LNCAP (cell line): ENCODE measurements at regions not wholly inside any gene's neighbourhood (a gene's known extent, or its start where the extent isn't known, plus 50 kb on each side); places are given as distances from the start of the nearest gene placed in this dataset.

Source experiments
- TF ChIP-seq, protein P1 (sequence below): fragments of 450-650 bp; IDR thresholded peaks from 2 replicates; pipeline ENCODE4 v1.5.1; 2017; ENCODE audit warnings: mild to moderate bottlenecking

DNA sequence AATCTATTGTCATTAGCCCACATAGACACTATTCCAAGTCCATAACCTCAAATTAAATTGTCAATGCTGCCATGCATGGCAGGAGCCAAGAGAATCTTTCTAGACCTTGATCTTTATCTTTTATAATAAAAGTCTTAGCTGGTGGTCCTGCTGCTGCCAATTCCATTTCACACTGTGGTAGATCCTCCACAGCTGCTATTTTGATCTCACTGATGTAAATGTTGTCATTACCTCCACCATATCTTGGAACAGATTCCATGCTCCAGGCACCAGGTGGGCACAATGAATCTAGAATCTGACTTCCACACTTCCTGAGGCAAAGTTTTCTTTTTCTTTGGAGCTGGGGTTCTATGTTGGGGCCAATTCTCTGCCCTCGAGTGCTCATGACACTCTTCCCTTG is 161.2 kb downstream of the TMTC3 start:
- TF ChIP-seq, protein P1, sequence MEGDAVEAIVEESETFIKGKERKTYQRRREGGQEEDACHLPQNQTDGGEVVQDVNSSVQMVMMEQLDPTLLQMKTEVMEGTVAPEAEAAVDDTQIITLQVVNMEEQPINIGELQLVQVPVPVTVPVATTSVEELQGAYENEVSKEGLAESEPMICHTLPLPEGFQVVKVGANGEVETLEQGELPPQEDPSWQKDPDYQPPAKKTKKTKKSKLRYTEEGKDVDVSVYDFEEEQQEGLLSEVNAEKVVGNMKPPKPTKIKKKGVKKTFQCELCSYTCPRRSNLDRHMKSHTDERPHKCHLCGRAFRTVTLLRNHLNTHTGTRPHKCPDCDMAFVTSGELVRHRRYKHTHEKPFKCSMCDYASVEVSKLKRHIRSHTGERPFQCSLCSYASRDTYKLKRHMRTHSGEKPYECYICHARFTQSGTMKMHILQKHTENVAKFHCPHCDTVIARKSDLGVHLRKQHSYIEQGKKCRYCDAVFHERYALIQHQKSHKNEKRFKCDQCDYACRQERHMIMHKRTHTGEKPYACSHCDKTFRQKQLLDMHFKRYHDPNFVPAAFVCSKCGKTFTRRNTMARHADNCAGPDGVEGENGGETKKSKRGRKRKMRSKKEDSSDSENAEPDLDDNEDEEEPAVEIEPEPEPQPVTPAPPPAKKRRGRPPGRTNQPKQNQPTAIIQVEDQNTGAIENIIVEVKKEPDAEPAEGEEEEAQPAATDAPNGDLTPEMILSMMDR: no peak

DNA sequence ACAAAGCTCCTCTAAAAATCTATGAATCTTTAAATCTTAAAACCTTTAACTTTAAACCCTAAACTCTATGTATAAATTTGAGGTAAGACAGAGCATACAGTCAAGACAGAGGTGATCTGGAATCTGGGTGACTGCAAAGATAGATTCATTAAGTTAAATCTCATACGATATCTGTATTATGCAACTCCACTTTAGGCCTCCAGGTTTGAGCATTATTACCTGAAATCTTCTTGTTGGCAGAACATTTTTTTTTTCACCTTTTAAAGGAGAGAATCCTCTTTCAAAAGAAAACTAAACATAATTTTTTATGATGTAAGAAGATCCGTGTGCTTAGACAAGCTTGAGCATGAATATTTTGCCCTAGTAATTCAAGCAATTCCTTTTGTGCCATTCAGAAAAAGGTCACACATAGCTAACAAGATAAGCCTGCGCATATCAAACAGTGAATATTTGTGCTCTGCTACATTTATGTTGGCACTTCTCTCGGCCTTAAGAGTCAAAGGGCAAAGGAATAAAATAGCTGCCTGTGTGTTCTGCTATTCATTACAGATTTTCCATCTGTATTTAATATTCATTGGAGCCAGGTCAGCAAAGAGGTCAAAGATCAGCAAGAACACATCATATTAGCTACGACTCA is 163.3 kb downstream of the TMTC3 start:
- TF ChIP-seq, protein P1: no peak

GRCh38 chr12:88306471-88307069 is 164.5 kb downstream of the TMTC3 start:
- TF ChIP-seq, protein P1: no peak

GRCh38 chr12:88307961-88308360 is 165.9 kb downstream of the TMTC3 start:
- TF ChIP-seq, protein P1: no peak

DNA sequence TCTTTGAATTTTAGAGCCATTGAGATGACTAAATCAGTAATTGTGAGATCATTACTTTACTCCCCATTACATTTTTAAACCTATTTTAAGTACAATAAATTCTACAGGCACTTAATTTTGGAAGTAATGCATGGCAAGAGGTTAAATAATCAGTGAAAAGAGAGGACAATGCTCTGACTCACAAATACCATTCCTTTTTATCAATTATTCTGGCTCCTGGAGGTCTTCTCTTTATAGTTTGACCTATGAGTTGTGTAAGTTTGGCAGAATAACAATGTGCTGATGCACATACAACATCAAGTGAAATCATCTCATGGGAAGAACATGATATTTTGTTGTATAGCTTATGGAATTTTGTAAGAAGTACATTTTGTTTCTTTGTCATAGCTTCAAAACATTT is 166.7 kb downstream of the TMTC3 start:
- TF ChIP-seq, protein P1: no peak

DNA sequence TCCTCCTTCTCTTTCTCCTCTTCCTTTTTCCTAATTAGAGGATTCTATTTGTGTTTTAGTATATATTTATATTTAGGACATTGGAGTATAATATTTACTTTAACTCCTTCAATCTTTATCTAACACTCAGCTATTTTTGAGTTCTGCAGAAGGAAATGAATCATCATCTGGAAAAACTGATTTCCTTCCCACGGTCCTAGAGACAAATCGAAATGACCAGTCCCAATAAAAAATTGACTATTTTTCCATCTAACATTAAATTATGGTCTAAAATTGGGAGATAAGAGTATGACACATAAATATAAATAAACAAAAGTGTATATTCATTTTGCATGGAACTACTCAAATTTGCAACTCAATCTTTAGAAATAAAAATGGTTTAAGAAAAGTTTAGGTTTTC is 167.4 kb downstream of the TMTC3 start:
- TF ChIP-seq, protein P1: no peak

DNA sequence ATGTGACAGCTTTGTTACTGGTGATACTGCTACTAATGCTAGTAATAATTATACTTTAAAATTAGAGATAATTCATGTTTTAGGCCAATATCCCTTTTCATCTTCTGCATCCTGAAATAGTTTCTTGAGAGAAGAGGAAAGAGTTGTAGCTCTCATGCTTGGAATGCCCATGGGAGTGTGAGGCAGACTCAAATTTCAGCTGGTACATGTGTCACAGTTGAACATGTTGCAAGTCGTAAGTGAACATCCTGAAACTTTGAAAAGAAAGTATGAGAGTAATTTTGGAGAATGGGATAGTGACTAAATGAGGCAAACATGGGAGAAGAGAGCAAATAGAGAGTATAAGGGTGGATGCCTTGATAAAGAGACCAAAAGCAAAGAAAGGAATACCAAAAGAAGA is 168.0 kb downstream of the TMTC3 start:
- TF ChIP-seq, protein P1: no peak

- TF ChIP-seq, protein P1: no peak
These were observed 168.6 kb downstream of the TMTC3 start for GRCh38 chr12:88310666-88311065.
